DOHH2 (cell line): ENCODE measurements at regions not wholly inside any gene's neighbourhood (a gene's known extent, or its start where the extent isn't known, plus 50 kb on each side); places are given as distances from the start of the nearest gene placed in this dataset.
"Not testable (repeated sequence)": the region's sequence is repeated elsewhere in the genome, so short reads cannot be mapped to it uniquely, and the experiment has no call there.

ENCODE experiments used
- H3F3A ChIP-seq: fragments of 200-600 bp; sonication (generic), shearing (Covaris generic); 2 replicates; pipeline ENCODE4 v1.6.0; 2016; ENCODE audit warnings: antibody characterized with exemption, mild to moderate bottlenecking; ENCODE audit not compliant: control insufficient read depth, insufficient read depth
- H3K27ac ChIP-seq: fragments of 200-600 bp; sonication (generic); 2 replicates; pipeline ENCODE4 v1.5.1; 2014; ENCODE audit warnings: low read depth, mild to moderate bottlenecking, low read length, moderate library complexity
- H3K27me3 ChIP-seq: fragments of 200-600 bp; sonication (generic); 2 replicates; pipeline ENCODE4 v1.6.1; 2014; ENCODE audit warnings: mild to moderate bottlenecking, low read length, mixed read lengths; ENCODE audit not compliant: control insufficient read depth
- H3K36me3 ChIP-seq: fragments of 200-600 bp; sonication (generic); 2 replicates; pipeline ENCODE4 v1.6.1; 2014; ENCODE audit warnings: mild to moderate bottlenecking, low read length, moderate library complexity, mixed read lengths; ENCODE audit not compliant: control insufficient read depth
- H3K4me1 ChIP-seq: fragments of 200-600 bp; sonication (generic); 2 replicates; pipeline ENCODE4 v1.6.1; 2014; ENCODE audit warnings: mild to moderate bottlenecking, low read length, mixed read lengths; ENCODE audit not compliant: control insufficient read depth
- H3K4me2 ChIP-seq: fragments of 200-600 bp; sonication (generic); 2 replicates; pipeline ENCODE4 v1.6.0; 2014; ENCODE audit warnings: mild to moderate bottlenecking, low read length, moderate library complexity
- H3K4me3 ChIP-seq: fragments of 200-600 bp; sonication (generic); 2 replicates; pipeline ENCODE4 v1.5.1; 2014; ENCODE audit warnings: mild to moderate bottlenecking, low read length, mixed read lengths
- H3K79me2 ChIP-seq: fragments of 200-600 bp; sonication (generic); 2 replicates; pipeline ENCODE4 v1.6.1; 2014; ENCODE audit warnings: mild to moderate bottlenecking, low read length, mixed read lengths; ENCODE audit not compliant: control insufficient read depth
- H3K9me2 ChIP-seq: fragments of 200-600 bp; sonication (generic); replicated peaks from 2 replicates; pipeline ENCODE4 v1.6.1; 2014; ENCODE audit warnings: mild to moderate bottlenecking, low read length, mixed read lengths; ENCODE audit not compliant: control insufficient read depth
- H3K9me3 ChIP-seq: fragments of 200-600 bp; sonication (generic); 2 replicates; pipeline ENCODE4 v1.6.1; 2014; ENCODE audit warnings: antibody characterized with exemption, low read length, mixed read lengths; ENCODE audit not compliant: control insufficient read depth, insufficient read depth
- H4K20me1 ChIP-seq: fragments of 200-600 bp; sonication (generic); 2 replicates; pipeline ENCODE4 v1.6.0; 2014; ENCODE audit warnings: low read depth, mild to moderate bottlenecking, antibody characterized with exemption, low read length, moderate library complexity; ENCODE audit not compliant: control insufficient read depth, insufficient read depth
- CTCF ChIP-seq: fragments of 200-600 bp; sonication (generic); IDR thresholded peaks from one replicate; pipeline ENCODE4 v1.5.1; 2014; ENCODE audit warnings: antibody characterized with exemption, mild to moderate bottlenecking, low read depth, low read length; ENCODE audit not compliant: poor library complexity, severe bottlenecking
- EZH2phosphoT487 ChIP-seq: fragments of 200-600 bp; sonication (generic); IDR thresholded peaks from 2 replicates; pipeline ENCODE4 v1.6.1; 2017; ENCODE audit warnings: borderline replicate concordance, mild to moderate bottlenecking, antibody characterized with exemption, low read length, moderate library complexity, mixed read lengths

DNA sequence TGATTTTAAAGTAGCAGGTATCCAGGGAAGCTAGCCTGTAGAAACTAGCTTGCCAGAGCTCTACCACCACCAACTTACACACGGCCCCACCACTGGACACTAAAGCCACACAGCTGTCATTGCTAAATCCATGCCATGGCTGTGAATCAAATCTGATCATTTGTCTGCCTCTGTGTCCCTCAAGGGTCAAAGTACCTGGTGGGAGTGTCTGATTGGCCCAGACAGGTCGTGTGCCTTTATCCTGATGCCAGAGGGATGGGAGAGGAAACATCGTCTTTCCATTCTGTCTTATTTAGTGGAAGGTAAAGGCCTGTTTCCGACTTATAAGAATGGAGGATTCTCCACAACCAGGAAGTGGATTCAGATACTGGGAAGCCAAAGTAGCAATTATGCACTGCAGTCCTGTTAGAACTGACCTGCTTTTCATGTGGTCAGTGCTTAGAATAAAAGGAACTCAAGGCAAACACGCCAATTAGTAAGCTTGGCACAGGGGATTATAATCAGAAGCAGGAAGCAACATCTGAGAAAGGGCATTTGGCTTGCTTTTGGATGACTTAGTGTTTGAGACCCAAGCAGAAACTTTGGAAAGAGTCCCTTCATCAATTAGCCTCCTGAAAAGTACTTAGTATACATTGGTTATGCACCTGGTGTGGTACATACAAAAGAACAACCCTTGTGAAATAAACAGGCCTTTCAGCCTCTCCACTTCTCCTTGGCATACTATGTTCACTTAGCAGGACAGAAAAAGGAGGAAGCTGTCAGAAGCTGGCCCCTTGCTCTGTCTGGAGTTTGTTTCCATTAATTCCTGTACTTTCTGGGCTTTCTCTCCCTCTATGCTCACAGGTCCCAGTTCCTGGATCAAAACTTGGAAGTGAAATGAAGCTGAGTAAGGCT is 192.4 kb downstream of the NUFIP1 start:
- TF ChIP-seq EZH2phosphoT487 (no peak), CTCF (no peak)
- no peaks in the 10 kb centered on the region for H3K9me3 ChIP-seq
- no peak overlapping the region for H3K27ac ChIP-seq

DNA sequence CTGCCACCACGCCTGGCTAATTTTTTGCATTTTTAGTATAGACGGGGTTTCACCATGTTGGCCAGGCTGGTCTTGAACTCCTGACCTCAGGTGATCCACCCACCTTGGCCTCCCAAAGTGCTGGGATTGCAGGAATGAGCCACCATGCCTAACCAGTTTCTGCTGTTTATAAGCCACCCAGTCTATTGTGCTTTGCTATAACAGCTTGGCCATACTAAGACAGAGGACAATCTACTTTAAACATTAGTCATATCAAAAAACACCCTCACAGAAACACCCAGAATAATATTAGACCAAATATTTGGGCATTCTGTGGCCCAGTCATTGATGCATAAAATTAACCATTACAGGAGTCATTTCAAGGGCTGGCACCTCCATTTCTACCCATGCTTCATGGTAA is 193.2 kb downstream of the NUFIP1 start:
- not testable (repeated sequence) for H3K4me3 ChIP-seq, H3K79me2 ChIP-seq, H3K4me1 ChIP-seq, H3K9me2 ChIP-seq, H3F3A ChIP-seq, H3K4me2 ChIP-seq, H4K20me1 ChIP-seq, H3K9me3 ChIP-seq, H3K27ac ChIP-seq, H3K36me3 ChIP-seq, H3K27me3 ChIP-seq

More for the DNA sequence above, 192.4 kb downstream of the NUFIP1 start:
- no peak overlapping the region for H3K4me2 ChIP-seq
- H3K79me2 ChIP-seq: no peaks in the 10 kb centered on the region
- H3K27me3 ChIP-seq: no peaks in the 10 kb centered on the region
- no peaks in the 10 kb centered on the region for H3K9me2 ChIP-seq
- no peaks in the 10 kb centered on the region for H3K36me3 ChIP-seq
- H3K4me3 ChIP-seq: no peak overlapping the region
- no peaks in the 10 kb centered on the region for H3F3A ChIP-seq
- H4K20me1 ChIP-seq: no peaks in the 10 kb centered on the region
- H3K4me1 ChIP-seq: no peaks in the 10 kb centered on the region

DNA sequence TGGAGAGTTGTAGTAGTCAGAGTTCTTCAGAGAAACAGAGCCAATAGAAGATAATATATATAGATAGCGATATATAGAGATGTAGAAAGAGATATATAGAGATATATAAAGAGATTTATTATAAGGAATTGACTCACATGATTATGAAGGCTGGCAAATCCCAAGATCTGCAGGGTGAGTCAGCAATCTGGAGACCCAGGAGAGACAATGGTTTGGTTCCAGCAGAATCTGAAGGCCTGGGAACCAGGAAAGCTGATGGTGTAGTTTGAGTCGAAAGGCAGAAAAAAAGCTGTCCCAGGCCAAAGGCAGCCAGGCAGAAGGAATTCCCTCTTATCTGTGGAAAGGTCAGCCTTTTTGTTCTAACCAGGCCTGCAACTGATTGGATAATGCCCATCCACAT is 194.1 kb downstream of the NUFIP1 start:
- Histone ChIP-seq H3K79me2 (no peaks in the 10 kb centered on the region), H3K4me2 (no peak overlapping the region), H3F3A (no peaks in the 10 kb centered on the region), H3K4me3 (no peak overlapping the region), H3K27me3 (no peaks in the 10 kb centered on the region), H3K9me3 (no peaks in the 10 kb centered on the region), H3K4me1 (no peaks in the 10 kb centered on the region), H4K20me1 (no peaks in the 10 kb centered on the region), H3K9me2 (no peaks in the 10 kb centered on the region), H3K36me3 (no peaks in the 10 kb centered on the region), H3K27ac (no peak overlapping the region)
- TF ChIP-seq EZH2phosphoT487 (no peak), CTCF (no peak)

DNA sequence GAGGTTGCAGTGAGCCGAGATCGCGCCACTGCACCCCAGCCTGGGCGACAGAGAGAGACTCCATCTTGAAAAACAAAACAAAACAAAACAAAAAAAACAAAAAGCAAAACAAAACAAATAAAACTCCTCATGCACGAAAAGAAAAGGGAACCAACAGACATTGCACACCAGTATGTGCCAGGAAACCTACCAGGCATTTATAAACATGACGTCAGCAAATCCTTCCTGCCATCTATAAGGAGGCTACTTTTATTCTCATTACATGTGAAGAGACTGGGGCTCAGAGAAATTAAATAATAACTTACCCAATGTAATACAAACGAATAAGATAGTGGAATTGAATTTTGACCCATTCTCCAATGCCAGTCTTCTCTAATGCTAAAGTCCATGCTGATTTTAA is 197.2 kb downstream of the NUFIP1 start:
- Histone ChIP-seq H3K27ac (no peak overlapping the region), H3K4me2 (no peak overlapping the region), H3K27me3 (no peaks in the 10 kb centered on the region), H3K36me3 (no peaks in the 10 kb centered on the region), H4K20me1 (no peaks in the 10 kb centered on the region), H3K79me2 (no peaks in the 10 kb centered on the region), H3F3A (no peaks in the 10 kb centered on the region), H3K4me3 (no peak overlapping the region), H3K9me2 (no peaks in the 10 kb centered on the region), H3K4me1 (no peaks in the 10 kb centered on the region), H3K9me3 (no peaks in the 10 kb centered on the region)
- no peak for TF ChIP-seq EZH2phosphoT487
- no peak for TF ChIP-seq CTCF
